Epithelial cell of esophagus (primary cell): ENCODE measurements at regions not wholly inside any gene's neighbourhood (a gene's known extent, or its start where the extent isn't known, plus 50 kb on each side); places are given as distances from the start of the nearest gene placed in this dataset.
"Not testable (repeated sequence)": the region's sequence is repeated elsewhere in the genome, so short reads cannot be mapped to it uniquely, and the experiment has no call there.

ENCODE experiments used
- DNase-seq: peaks from one replicate; pipeline ENCODE4 v3.0.0; 2010; ENCODE audit warnings: low read depth
- H3K4me3 ChIP-seq: 2 replicates; pipeline ENCODE4 v1.5.1; 2011; ENCODE audit warnings: mild to moderate bottlenecking, low read length, control low read depth
- CTCF ChIP-seq: IDR thresholded peaks from 2 replicates; pipeline ENCODE4 v1.5.1; 2011; ENCODE audit warnings: low read depth, mild to moderate bottlenecking, low read length, control low read depth, inconsistent platforms; ENCODE audit not compliant: insufficient read depth; ENCODE audit errors: missing control alignments

- no peak for TF ChIP-seq CTCF
- DNase-seq, result peak; percentile 13
These were observed 64.8 kb downstream of the FAM50B start for GRCh38 chr6:3913958-3914337.

GRCh38 chr6:3915076-3915791 lies 66.1 kb downstream of the FAM50B start:
- no peak for TF ChIP-seq CTCF
- no peak for DNase-seq
- H3K4me3 ChIP-seq, result no peak overlapping the region

More at GRCh38 chr6:3913958-3914337, 64.8 kb downstream of the FAM50B start:
- H3K4me3 ChIP-seq, result no peak overlapping the region

DNA sequence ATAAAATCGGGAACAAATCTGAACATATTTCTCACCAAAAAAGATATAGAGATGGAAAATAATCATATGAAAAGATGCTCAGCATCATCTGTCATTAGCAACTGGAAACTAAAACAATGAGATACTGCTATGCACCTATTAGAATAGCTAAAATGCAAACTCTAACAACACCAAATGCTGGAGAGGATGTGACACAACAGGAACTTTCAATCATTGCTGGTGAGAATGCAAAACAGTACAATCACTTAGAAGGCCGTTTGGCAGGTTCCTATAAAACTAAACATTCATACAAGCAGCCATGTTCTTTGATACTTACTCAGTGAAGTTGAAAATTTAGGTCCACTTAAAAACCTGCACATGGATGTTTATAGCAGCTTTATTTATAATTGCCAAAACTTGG lies 67.0 kb downstream of the FAM50B start:
- DNase-seq, result peak; percentile 44
- H3K4me3 ChIP-seq, result no peak overlapping the region
- no peak for TF ChIP-seq CTCF

- H3K4me3 ChIP-seq, DNase-seq: not testable (repeated sequence)
These were observed 67.6 kb downstream of the FAM50B start for GRCh38 chr6:3916749-3917148.

DNA sequence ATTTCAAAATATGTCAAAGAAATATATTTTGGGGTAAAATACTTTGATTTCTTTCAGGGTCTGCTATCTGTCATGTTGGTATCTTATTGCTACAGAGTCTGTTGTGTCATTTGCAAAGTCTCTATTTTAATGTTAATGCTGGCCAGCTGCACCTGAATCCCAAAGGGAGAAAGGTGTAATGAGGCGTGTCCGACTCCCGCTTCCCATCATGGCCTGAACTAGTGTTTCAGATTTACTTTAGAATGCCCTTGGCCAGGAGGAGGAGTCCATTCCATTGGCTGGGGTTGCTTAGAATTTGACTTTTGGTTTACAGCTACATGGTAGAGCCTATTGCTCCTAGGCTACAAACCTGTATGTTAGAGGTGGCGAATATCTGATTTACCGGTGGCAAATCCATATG lies 69.3 kb downstream of the FAM50B start:
- DNase-seq, result no peak
- no peak for TF ChIP-seq CTCF
- no peak overlapping the region for H3K4me3 ChIP-seq

GRCh38 chr6:3919130-3919628 lies 70.0 kb downstream of the FAM50B start:
- no peak overlapping the region for H3K4me3 ChIP-seq

GRCh38 chr6:3919849-3920248 lies 70.7 kb downstream of the FAM50B start:
- no peak for DNase-seq
- no peak overlapping the region for H3K4me3 ChIP-seq
- no peak for TF ChIP-seq CTCF

More at GRCh38 chr6:3919130-3919628, 70.0 kb downstream of the FAM50B start:
- TF ChIP-seq CTCF, result no peak
- DNase-seq, result peak; percentile 80

DNA sequence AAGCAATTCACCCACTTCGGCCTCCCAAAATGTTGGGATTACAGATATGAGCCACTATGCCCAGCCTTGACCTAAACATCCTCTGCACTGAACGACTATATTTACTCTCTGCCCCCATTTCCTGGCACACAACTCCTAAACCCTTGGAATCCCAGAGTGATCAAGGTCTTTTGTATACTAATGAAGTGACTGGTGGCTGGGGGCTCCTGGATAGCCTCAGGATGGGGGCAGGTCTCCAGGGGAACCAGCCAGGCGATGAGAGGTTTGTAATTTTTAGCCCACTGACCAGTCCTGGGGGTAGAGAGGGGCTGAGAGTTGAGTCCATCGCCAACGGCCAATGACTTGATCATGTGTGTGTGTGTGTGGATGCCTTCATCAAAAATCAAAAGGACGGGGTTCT lies 71.1 kb downstream of the FAM50B start:
- no peak for TF ChIP-seq CTCF
- H3K4me3 ChIP-seq, result no peak overlapping the region
- no peak for DNase-seq
